GM12873 (cell line): ENCODE measurements at regions not wholly inside any gene's neighbourhood (a gene's known extent, or its start where the extent isn't known, plus 50 kb on each side); places are given as distances from the start of the nearest gene placed in this dataset.

Experiments used
- CTCF ChIP-seq: IDR thresholded peaks from 2 replicates; pipeline ENCODE4 v1.5.1; 2012; ENCODE audit warnings: low read depth, mild to moderate bottlenecking, moderate library complexity, low read length, control low read depth; ENCODE audit not compliant: insufficient read depth; ENCODE audit errors: missing control alignments

- no peak for TF ChIP-seq CTCF
Observed at GRCh38 chr3:144470666-144471065, 499.0 kb downstream of the DIPK2A start.

GRCh38 chr3:144477593-144477992, 506.0 kb downstream of the DIPK2A start:
- no peak for TF ChIP-seq CTCF

- no peak for TF ChIP-seq CTCF
Observed at GRCh38 chr3:144480416-144480919, 508.8 kb downstream of the DIPK2A start.

GRCh38 chr3:144482876-144483275, 511.3 kb downstream of the DIPK2A start:
- no peak for TF ChIP-seq CTCF

- no peak for TF ChIP-seq CTCF
Observed at GRCh38 chr3:144487011-144487410, 515.4 kb downstream of the DIPK2A start.

GRCh38 chr3:144488927-144489326, 517.3 kb downstream of the DIPK2A start:
- TF ChIP-seq CTCF: no peak

GRCh38 chr3:144491333-144491732, 519.7 kb downstream of the DIPK2A start:
- no peak for TF ChIP-seq CTCF
